IMR-90 (cell line): ENCODE measurements at regions not wholly inside any gene's neighbourhood (a gene's known extent, or its start where the extent isn't known, plus 50 kb on each side); places are given as distances from the start of the nearest gene placed in this dataset.

Source experiments
- ATAC-seq: fragments of 200-7000 bp; cut with Tn5 transposase; 2 replicates; pipeline ENCODE4 v1.9.1; 2020; ENCODE audit warnings: low read depth, mild to moderate bottlenecking, moderate library complexity
- BruUV-seq: library from RNA; stranded (reverse); fragments of 400-500 nt; replicated peaks from 2 replicates; lab custom pipeline; 2021; lab: Mats Ljungman, UMichigan
- CTCF ChIA-PET: fragments of 300-600 bp; formaldehyde crosslinking; extraction: SDS; loops from one replicate; lab custom pipeline; 2021; ENCODE audit warnings: antibody characterized with exemption; lab: Yijun Ruan, JAX
- POLR2A ChIA-PET: fragments of 300-600 bp; sonication (Branson Sonifier 250); formaldehyde crosslinking; loops from one replicate; lab custom pipeline; 2022; ENCODE audit warnings: antibody characterized with exemption; ENCODE audit not compliant: unreplicated experiment; lab: Charles Lee
- DNase-seq: peaks from one replicate; pipeline ENCODE4 v3.0.0; 2013
- H2AFZ ChIP-seq: replicated peaks from 2 replicates; pipeline ENCODE3; 2013; ENCODE audit warnings: low read length, mild to moderate bottlenecking; ENCODE audit not compliant: poor library complexity
- H2AK5ac ChIP-seq: 2 replicates; pipeline ENCODE4 v1.6.1; 2013; ENCODE audit warnings: low read depth, low read length, inconsistent platforms
- H2AK9ac ChIP-seq: replicated peaks from 2 replicates; pipeline ENCODE3; 2013; ENCODE audit warnings: mild to moderate bottlenecking, low read depth, low read length, moderate library complexity; ENCODE audit not compliant: poor library complexity
- H2BK120ac ChIP-seq: 2 replicates; pipeline ENCODE4 v1.6.1; 2013; ENCODE audit warnings: low read depth, low read length, inconsistent platforms
- H2BK15ac ChIP-seq: 3 replicates; pipeline ENCODE4 v1.6.1; 2013; ENCODE audit warnings: low read depth, low read length, inconsistent platforms
- H2BK20ac ChIP-seq: 2 replicates; pipeline ENCODE4 v1.6.1; 2013; ENCODE audit warnings: low read depth, mild to moderate bottlenecking, inconsistent platforms, low read length, moderate library complexity
- H2BK5ac ChIP-seq: 2 replicates; pipeline ENCODE4 v1.6.1; 2013; ENCODE audit warnings: mild to moderate bottlenecking, low read depth, low read length, inconsistent platforms; ENCODE audit not compliant: poor library complexity, severe bottlenecking
- H3K14ac ChIP-seq: replicated peaks from 2 replicates; pipeline ENCODE4 v1.6.1; 2013; ENCODE audit warnings: low read depth, low read length, inconsistent platforms
- H3K18ac ChIP-seq: 2 replicates; pipeline ENCODE4 v1.6.1; 2013; ENCODE audit warnings: low read depth, low read length, control low read depth
- H3K23ac ChIP-seq: 2 replicates; pipeline ENCODE4 v1.6.1; 2013; ENCODE audit warnings: low read depth, low read length, inconsistent platforms
- H3K27ac ChIP-seq: 2 replicates; pipeline ENCODE4 v1.5.1; 2013; ENCODE audit warnings: mild to moderate bottlenecking, control low read depth, low read length; ENCODE audit not compliant: insufficient read depth
- H3K27me3 ChIP-seq: 2 replicates; pipeline ENCODE4 v1.6.1; 2013; ENCODE audit warnings: low read length; ENCODE audit not compliant: control insufficient read depth, insufficient read depth
- H3K36me3 ChIP-seq: 2 replicates; pipeline ENCODE4 v1.6.1; 2013; ENCODE audit warnings: low read length, mixed read lengths; ENCODE audit not compliant: control insufficient read depth, insufficient read depth
- H3K4ac ChIP-seq: 2 replicates; pipeline ENCODE4 v1.6.1; 2013; ENCODE audit warnings: low read depth, low read length, inconsistent platforms
- H3K4me1 ChIP-seq: 2 replicates; pipeline ENCODE4 v1.6.1; 2013; ENCODE audit warnings: low read length, mixed read lengths; ENCODE audit not compliant: control insufficient read depth, insufficient read depth
- H3K4me2 ChIP-seq: 2 replicates; pipeline ENCODE4 v1.6.1; 2013; ENCODE audit warnings: low read depth, mild to moderate bottlenecking, control low read depth, low read length, moderate library complexity
- H3K4me3 ChIP-seq: 2 replicates; pipeline ENCODE4 v1.5.1; 2013; ENCODE audit warnings: low read depth, mild to moderate bottlenecking, control low read depth, low read length, moderate library complexity; ENCODE audit not compliant: insufficient read depth
- H3K56ac ChIP-seq: 2 replicates; pipeline ENCODE4 v1.6.1; 2013; ENCODE audit warnings: low read length, inconsistent platforms; ENCODE audit not compliant: insufficient read depth; ENCODE audit errors: extremely low read depth
- H3K79me1 ChIP-seq, 2 experiments: 2 replicates each; pipeline ENCODE4 v1.6.1; 2013; ENCODE audit warnings: low read length in 2 of 2, inconsistent platforms in 1 of 2, low read depth in 1 of 2
- H3K9ac ChIP-seq: 2 replicates; pipeline ENCODE4 v1.6.1; 2013; ENCODE audit warnings: low read depth, low read length, control low read depth
- H3K9me1 ChIP-seq: 2 replicates; pipeline ENCODE4 v1.6.1; 2013; ENCODE audit warnings: low read length, inconsistent platforms; ENCODE audit not compliant: insufficient read depth
- H3K9me3 ChIP-seq: 2 replicates; pipeline ENCODE4 v1.6.1; 2013; ENCODE audit warnings: low read length; ENCODE audit not compliant: control insufficient read depth, insufficient read depth
- H4K20me1 ChIP-seq: 2 replicates; pipeline ENCODE4 v1.6.1; 2013; ENCODE audit warnings: low read length, inconsistent platforms; ENCODE audit not compliant: insufficient read depth
- H4K5ac ChIP-seq: 2 replicates; pipeline ENCODE4 v1.6.1; 2013; ENCODE audit warnings: mild to moderate bottlenecking, low read depth, low read length, control low read depth
- H4K8ac ChIP-seq, 2 experiments: 2 replicates each; pipeline ENCODE4 v1.6.1; 2013; ENCODE audit warnings: low read depth in 2 of 2, low read length in 2 of 2, control low read depth in 1 of 2, inconsistent platforms in 1 of 2
- H4K91ac ChIP-seq: 2 replicates; pipeline ENCODE4 v1.6.1; 2013; ENCODE audit warnings: low read depth, low read length, inconsistent platforms; ENCODE audit not compliant: insufficient read depth
- FOS ChIP-seq: fragments of 150-350 bp; IDR thresholded peaks from 2 replicates; pipeline ENCODE4 v1.6.1; 2016; ENCODE audit warnings: low read depth, low read length
- POLR2A ChIP-seq: IDR thresholded peaks from 2 replicates; pipeline ENCODE4 v1.6.1; 2012; ENCODE audit warnings: mild to moderate bottlenecking, low read depth, low read length
- WGBS, 2 experiments: methylation state at CpG; one replicate each; pipeline versions ENCODE4 v1.1.5 to v1.1.7; 2013; ENCODE audit warnings: missing lambda C conversion rate in 2 of 2; ENCODE audit not compliant: insufficient read length in 1 of 2; ENCODE audit errors: extremely low coverage in 2 of 2; 5-methylcytosine and 5-hydroxymethylcytosine counted together
- dilution Hi-C: fragments of 300-500 bp; cut with HindIII; formaldehyde crosslinking; loops from one replicate; pipeline ENCODE4 v1.14.3; 2018; ENCODE audit warnings: low sequenced_read_pairs; ENCODE audit not compliant: unreplicated experiment
- in situ Hi-C: fragments of 300-500 bp; cut with MboI; formaldehyde crosslinking; loops from 3 replicates; pipeline ENCODE4 v1.14.3; 2019; ENCODE audit warnings: low sequenced_read_pairs, inconsistent platforms, mixed read lengths
- intact Hi-C: fragments of 100-400 bp; cut with micrococcal nuclease; formaldehyde crosslinking; loops from 2 replicates; pipeline ENCODE4 v1.10.0; 2022

DNA sequence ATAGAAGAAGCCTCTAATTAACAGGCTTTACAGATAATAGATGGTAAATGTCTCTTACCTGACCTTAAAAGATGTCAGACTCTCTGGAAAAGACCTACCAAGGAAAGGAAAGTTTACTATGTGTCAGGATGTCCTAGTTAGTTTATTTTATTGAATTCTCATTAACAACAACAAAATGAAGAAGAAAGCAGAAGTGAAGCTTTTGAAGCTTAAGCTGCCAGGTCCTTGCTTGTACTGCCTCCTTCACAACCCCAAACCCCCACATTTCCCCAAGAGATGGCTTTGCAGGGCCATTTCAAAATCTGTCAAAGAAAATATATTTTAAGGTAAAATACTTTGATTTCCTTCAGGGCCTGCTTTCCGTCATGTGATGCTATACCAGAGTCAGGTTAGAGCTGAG lies 798.4 kb downstream of the TUSC7 start:
- no peak overlapping the region for H2BK120ac ChIP-seq
- H4K91ac ChIP-seq = no peak overlapping the region
- in situ Hi-C loops (no loop called here), dilution Hi-C loops (no loop called here), intact Hi-C loops (no loop called here)
- ChIA-PET POLR2A (no interaction called here), CTCF (interaction anchor here (1.1 kb wide), 1 partner anchor 18 kb away, joined by 3 read pairs; no protein-coding TSS in a partner anchor)
- H2BK20ac ChIP-seq = no peak overlapping the region
- H3K56ac ChIP-seq = no peak overlapping the region
- H2BK5ac ChIP-seq = no peak overlapping the region
- H3K9me1 ChIP-seq = no peaks in the 10 kb centered on the region
- H3K79me1 ChIP-seq = no peaks in the 10 kb centered on the region
- no peak overlapping the region for H3K4me3 ChIP-seq
- no TSS peak for BruUV-seq
- H2AK9ac ChIP-seq = no peak overlapping the region
- H3K27me3 ChIP-seq = no peaks in the 10 kb centered on the region
- H2AFZ ChIP-seq = no peak overlapping the region
- no peak overlapping the region for H3K23ac ChIP-seq
- H3K9me3 ChIP-seq = no peaks in the 10 kb centered on the region
- TF ChIP-seq FOS = no peak
- no peak for TF ChIP-seq POLR2A
- H2BK15ac ChIP-seq = no peak overlapping the region
- no peak overlapping the region for H3K27ac ChIP-seq
- H4K8ac ChIP-seq = no peak overlapping the region
- H4K5ac ChIP-seq = no peak overlapping the region
- no peak overlapping the region for H3K9ac ChIP-seq
- no peak overlapping the region for H2AK5ac ChIP-seq
- no peak overlapping the region for H3K4ac ChIP-seq
- no peaks in the 10 kb centered on the region for H3K4me1 ChIP-seq
- H3K4me2 ChIP-seq = no peak overlapping the region
- ATAC-seq (no peak), DNase-seq (no peak)
- WGBS, 2 experiments = no CpG with 5 or more reads among the region's 1 CpG
- H3K14ac ChIP-seq = no peak overlapping the region
- no peaks in the 10 kb centered on the region for H3K36me3 ChIP-seq
- no peak overlapping the region for H3K18ac ChIP-seq
- H4K20me1 ChIP-seq = no peaks in the 10 kb centered on the region
